ENCODE measurements at regions not wholly inside any gene's neighbourhood (a gene's known extent, or its start where the extent isn't known, plus 50 kb on each side); places are given as distances from the start of the nearest gene placed in this dataset.

- POLR2A ChIA-PET: no interaction called here
- CTCF ChIA-PET: no interaction called here
Observed at GRCh38 chr2:208618220-208618619, 211.6 kb downstream of the PTH2R start.

GRCh38 chr2:208619993-208620392 lies 213.4 kb downstream of the PTH2R start:
- no peak for TF ChIP-seq FOXM1 (IDR thresholded peaks at IDR 0.05; ENCODE audit: borderline replicate concordance)
- TF ChIP-seq TARDBP (IDR thresholded peaks at IDR 0.05): no peak
- TF ChIP-seq ZNF384 (IDR thresholded peaks at IDR 0.05): no peak
- TF ChIP-seq SP1 (IDR thresholded peaks at IDR 0.05): no peak
- no peak for TF ChIP-seq HDGF (IDR thresholded peaks at IDR 0.05; ENCODE audit: borderline replicate concordance)
- TF ChIP-seq NFRKB (IDR thresholded peaks at IDR 0.05): no peak
- no peak for TF ChIP-seq L3MBTL2 (conservative IDR thresholded peaks at IDR 0.05)
- TF ChIP-seq PKNOX1 (IDR thresholded peaks at IDR 0.05): no peak
- TF ChIP-seq FOXK2 (IDR thresholded peaks at IDR 0.05): no peak
- TF ChIP-seq LEF1 (IDR thresholded peaks at IDR 0.05; ENCODE audit: borderline replicate concordance): no peak
- no peak for DNase-seq (ENCODE audit: extremely low spot score)
- ChIA-PET POLR2A (no interaction called here), CTCF (no interaction called here)

More at GRCh38 chr2:208618220-208618619, 211.6 kb downstream of the PTH2R start:
- TF ChIP-seq CTBP1 (IDR thresholded peaks at IDR 0.05; ENCODE audit: borderline replicate concordance): no peak
- no peak for TF ChIP-seq LEF1 (IDR thresholded peaks at IDR 0.05; ENCODE audit: borderline replicate concordance)
- no peak for TF ChIP-seq TARDBP (IDR thresholded peaks at IDR 0.05)
- TF ChIP-seq BHLHE40 (IDR thresholded peaks at IDR 0.05; ENCODE audit: borderline replicate concordance): no peak
- TF ChIP-seq FOXM1 (IDR thresholded peaks at IDR 0.05; ENCODE audit: borderline replicate concordance): no peak
- TF ChIP-seq FOXA1 (IDR thresholded peaks at IDR 0.05): no peak
- no peak for TF ChIP-seq ZNF384 (IDR thresholded peaks at IDR 0.05)
- no peak for TF ChIP-seq ARNT (IDR thresholded peaks at IDR 0.05)
- no peak for TF ChIP-seq FOXK2 (IDR thresholded peaks at IDR 0.05)
- TF ChIP-seq HDGF (IDR thresholded peaks at IDR 0.05; ENCODE audit: borderline replicate concordance): no peak
- no peak for TF ChIP-seq L3MBTL2 (conservative IDR thresholded peaks at IDR 0.05)
- TF ChIP-seq PKNOX1 (IDR thresholded peaks at IDR 0.05): no peak
- no peak for TF ChIP-seq NFRKB (IDR thresholded peaks at IDR 0.05)
- no peak for TF ChIP-seq SP1 (IDR thresholded peaks at IDR 0.05)
- TF ChIP-seq ELF4 (IDR thresholded peaks at IDR 0.05): no peak
- no peak for TF ChIP-seq SUZ12 (IDR thresholded peaks at IDR 0.05)
- DNase-seq (ENCODE audit: extremely low spot score): no peak

GRCh38 chr2:208620487-208620978 lies 213.9 kb downstream of the PTH2R start:
- no peak for DNase-seq (ENCODE audit: extremely low spot score)
- TF ChIP-seq PKNOX1 (IDR thresholded peaks at IDR 0.05) (no peak), L3MBTL2 (conservative IDR thresholded peaks at IDR 0.05) (no peak), TARDBP (IDR thresholded peaks at IDR 0.05) (no peak), FOXA1 (IDR thresholded peaks at IDR 0.05) (no peak), BHLHE40 (IDR thresholded peaks at IDR 0.05; ENCODE audit: borderline replicate concordance) (no peak), SP1 (IDR thresholded peaks at IDR 0.05) (no peak)
- POLR2A ChIA-PET: no interaction called here
- CTCF ChIA-PET: no interaction called here

GRCh38 chr2:208627110-208627884 lies 220.7 kb downstream of the PTH2R start:
- TF ChIP-seq ELF4 (IDR thresholded peaks at IDR 0.05) (no peak), LEF1 (IDR thresholded peaks at IDR 0.05; ENCODE audit: borderline replicate concordance) (no peak), ZNF384 (IDR thresholded peaks at IDR 0.05) (no peak), L3MBTL2 (conservative IDR thresholded peaks at IDR 0.05) (no peak), TARDBP (IDR thresholded peaks at IDR 0.05) (no peak), SP1 (IDR thresholded peaks at IDR 0.05) (no peak), FOXA1 (IDR thresholded peaks at IDR 0.05) (no peak), ARNT (IDR thresholded peaks at IDR 0.05) (no peak)
- POLR2A ChIA-PET: no interaction called here
- no peak for DNase-seq (ENCODE audit: extremely low spot score)
- CTCF ChIA-PET: no interaction called here

DNA sequence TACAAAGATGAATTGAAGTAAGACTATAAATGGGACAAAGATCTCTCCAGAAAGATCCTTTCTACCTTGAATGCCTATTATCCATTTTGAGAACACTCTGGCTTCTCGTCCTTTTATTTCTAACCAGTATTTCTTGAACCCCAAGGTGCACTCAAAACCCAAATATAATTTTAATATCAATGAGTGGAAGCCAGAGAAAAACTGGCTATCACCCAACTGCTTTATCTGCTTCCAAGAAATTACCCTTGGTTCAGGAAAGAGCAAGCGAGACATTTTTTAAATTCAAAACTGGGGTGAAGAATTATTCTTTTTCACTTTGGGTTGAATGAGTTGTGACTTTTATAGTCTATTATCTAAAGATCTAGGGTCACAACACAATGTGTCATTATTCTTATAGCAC lies 221.3 kb downstream of the PTH2R start:
- TF ChIP-seq TARDBP (IDR thresholded peaks at IDR 0.05) (no peak), ZNF384 (IDR thresholded peaks at IDR 0.05) (no peak), NFRKB (IDR thresholded peaks at IDR 0.05) (no peak), SUZ12 (IDR thresholded peaks at IDR 0.05) (no peak), FOXM1 (IDR thresholded peaks at IDR 0.05; ENCODE audit: borderline replicate concordance) (no peak), FOXA1 (IDR thresholded peaks at IDR 0.05) (no peak), LEF1 (IDR thresholded peaks at IDR 0.05; ENCODE audit: borderline replicate concordance) (no peak), ARNT (IDR thresholded peaks at IDR 0.05) (no peak)
- ChIA-PET CTCF (no interaction called here), POLR2A (no interaction called here)
- no peak for DNase-seq (ENCODE audit: extremely low spot score)

DNA sequence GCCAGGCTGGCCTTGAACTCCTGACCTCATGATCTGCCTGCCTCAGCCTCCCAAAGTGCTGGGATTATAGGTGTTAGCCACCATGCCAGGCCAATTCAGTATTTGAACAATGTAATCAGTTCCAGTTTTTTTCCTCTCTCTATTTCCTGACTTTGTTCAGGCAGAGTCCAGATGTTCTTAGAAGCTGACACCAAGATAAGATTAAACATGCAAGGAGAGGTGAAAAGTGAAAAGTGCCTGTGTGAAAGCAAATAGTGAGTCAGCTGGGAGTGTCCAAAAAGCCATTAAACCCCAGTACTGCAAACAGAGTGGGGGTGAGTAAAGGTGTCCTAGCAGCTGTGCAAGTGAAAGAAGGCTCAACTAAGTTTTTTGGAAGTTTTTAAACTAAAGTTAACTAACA lies 231.5 kb downstream of the PTH2R start:
- ChIA-PET CTCF (no interaction called here), POLR2A (no interaction called here)
- TF ChIP-seq CTBP1 (IDR thresholded peaks at IDR 0.05; ENCODE audit: borderline replicate concordance): no peak
- TF ChIP-seq BHLHE40 (IDR thresholded peaks at IDR 0.05; ENCODE audit: borderline replicate concordance): no peak
- no peak for TF ChIP-seq FOXM1 (IDR thresholded peaks at IDR 0.05; ENCODE audit: borderline replicate concordance)
- TF ChIP-seq ZNF384 (IDR thresholded peaks at IDR 0.05): no peak
- TF ChIP-seq L3MBTL2 (conservative IDR thresholded peaks at IDR 0.05): no peak
- TF ChIP-seq NFRKB (IDR thresholded peaks at IDR 0.05): no peak
- no peak for TF ChIP-seq ELF4 (IDR thresholded peaks at IDR 0.05)
- TF ChIP-seq HDGF (IDR thresholded peaks at IDR 0.05; ENCODE audit: borderline replicate concordance): no peak
- TF ChIP-seq TARDBP (IDR thresholded peaks at IDR 0.05): no peak
- no peak for TF ChIP-seq SUZ12 (IDR thresholded peaks at IDR 0.05)
- no peak for TF ChIP-seq SP1 (IDR thresholded peaks at IDR 0.05)
- TF ChIP-seq LEF1 (IDR thresholded peaks at IDR 0.05; ENCODE audit: borderline replicate concordance): no peak
- no peak for TF ChIP-seq PKNOX1 (IDR thresholded peaks at IDR 0.05)
- TF ChIP-seq FOXA1 (IDR thresholded peaks at IDR 0.05): no peak
- no peak for TF ChIP-seq FOXK2 (IDR thresholded peaks at IDR 0.05)
- no peak for DNase-seq (ENCODE audit: extremely low spot score)
